ENCODE measurements at regions not wholly inside any gene's neighbourhood (a gene's known extent, or its start where the extent isn't known, plus 50 kb on each side); places are given as distances from the start of the nearest gene placed in this dataset.

- no peak for DNase-seq (ENCODE audit: low spot score)
These were observed 1620.6 kb upstream of the MIR17HG start for GRCh38 chr13:89726690-89727435.

- no peak for DNase-seq (ENCODE audit: low spot score)
These were observed 1613.7 kb upstream of the MIR17HG start for GRCh38 chr13:89733829-89734228.

GRCh38 chr13:89737051-89737450, 1610.4 kb upstream of the MIR17HG start:
- no peak for DNase-seq (ENCODE audit: low spot score)

GRCh38 chr13:89738072-89738471, 1609.4 kb upstream of the MIR17HG start:
- DNase-seq (ENCODE audit: low spot score), result no peak

- DNase-seq (ENCODE audit: low spot score), result no peak
These were observed 1606.3 kb upstream of the MIR17HG start for GRCh38 chr13:89740994-89741685.

GRCh38 chr13:89746554-89746953, 1600.9 kb upstream of the MIR17HG start:
- no peak for DNase-seq (ENCODE audit: low spot score)

GRCh38 chr13:89748716-89749115, 1598.8 kb upstream of the MIR17HG start:
- DNase-seq (ENCODE audit: low spot score), result no peak

GRCh38 chr13:89749888-89750287, 1597.6 kb upstream of the MIR17HG start:
- no peak for DNase-seq (ENCODE audit: low spot score)

- DNase-seq (ENCODE audit: low spot score), result no peak
These were observed 1597.1 kb upstream of the MIR17HG start for GRCh38 chr13:89750371-89750770.

GRCh38 chr13:89751432-89751930, 1596.0 kb upstream of the MIR17HG start:
- no peak for DNase-seq (ENCODE audit: low spot score)

- no peak for DNase-seq (ENCODE audit: low spot score)
These were observed 1595.1 kb upstream of the MIR17HG start for GRCh38 chr13:89752394-89752793.

- DNase-seq (ENCODE audit: low spot score), result no peak
These were observed 1591.6 kb upstream of the MIR17HG start for GRCh38 chr13:89755729-89756492.

- no peak for DNase-seq (ENCODE audit: low spot score)
These were observed 1584.5 kb upstream of the MIR17HG start for GRCh38 chr13:89763005-89763404.

GRCh38 chr13:89783221-89783755, 1564.2 kb upstream of the MIR17HG start:
- DNase-seq (ENCODE audit: low spot score), result no peak

- no peak for DNase-seq (ENCODE audit: low spot score)
These were observed 1563.2 kb upstream of the MIR17HG start for GRCh38 chr13:89784161-89784809.

GRCh38 chr13:89786531-89786930, 1561.0 kb upstream of the MIR17HG start:
- DNase-seq (ENCODE audit: low spot score), result no peak

GRCh38 chr13:89790696-89791095, 1556.8 kb upstream of the MIR17HG start:
- no peak for DNase-seq (ENCODE audit: low spot score)

- DNase-seq (ENCODE audit: low spot score), result no peak
These were observed 1555.4 kb upstream of the MIR17HG start for GRCh38 chr13:89791971-89792630.

- no peak for DNase-seq (ENCODE audit: low spot score)
These were observed 1551.3 kb upstream of the MIR17HG start for GRCh38 chr13:89796196-89796595.

- DNase-seq (ENCODE audit: low spot score), result no peak
These were observed 1543.6 kb upstream of the MIR17HG start for GRCh38 chr13:89803839-89804238.

GRCh38 chr13:89806594-89806993, 1540.9 kb upstream of the MIR17HG start:
- DNase-seq (ENCODE audit: low spot score), result no peak

Data from SW480 (cell line).